Endodermal cell (in vitro differentiated cells): ENCODE measurements at regions not wholly inside any gene's neighbourhood (a gene's known extent, or its start where the extent isn't known, plus 50 kb on each side); places are given as distances from the start of the nearest gene placed in this dataset.

Source experiments
- DNase-seq: peaks from one replicate; pipeline ENCODE4 v3.0.0-alpha.2; 2017
- H3K27ac ChIP-seq: 2 replicates; pipeline ENCODE4 v1.5.1; 2013; ENCODE audit warnings: mild to moderate bottlenecking, low read depth, low read length, moderate library complexity
- H3K27me3 ChIP-seq: 2 replicates; pipeline ENCODE4 v1.6.1; 2013; ENCODE audit warnings: mild to moderate bottlenecking, low read length, moderate library complexity; ENCODE audit not compliant: insufficient read depth, control insufficient read depth, poor library complexity, severe bottlenecking
- H3K36me3 ChIP-seq: 2 replicates; pipeline ENCODE4 v1.7.0; 2013; ENCODE audit warnings: mild to moderate bottlenecking, low read length, moderate library complexity; ENCODE audit not compliant: control insufficient read depth, insufficient read depth
- H3K4me1 ChIP-seq: one replicate; pipeline ENCODE4 v1.7.0; 2013; ENCODE audit warnings: low read length; ENCODE audit not compliant: control insufficient read depth, insufficient read depth
- H3K4me3 ChIP-seq: 2 replicates; pipeline ENCODE4 v1.5.1; 2013; ENCODE audit warnings: mild to moderate bottlenecking, low read length, moderate library complexity
- H3K9ac ChIP-seq: 2 replicates; pipeline ENCODE4 v1.6.1; 2013; ENCODE audit warnings: mild to moderate bottlenecking, low read length, moderate library complexity; ENCODE audit not compliant: poor library complexity, severe bottlenecking; ENCODE audit errors: extremely low read depth
- H3K9me3 ChIP-seq: 2 replicates; pipeline ENCODE4 v1.6.1; 2013; ENCODE audit warnings: mild to moderate bottlenecking, low read length, moderate library complexity; ENCODE audit not compliant: control insufficient read depth
- H3K27ac Mint-ChIP-seq: 2 replicates; pipeline ENCODE4 v1.8.0; 2020; ENCODE audit warnings: mixed read lengths
- H3K27me3 Mint-ChIP-seq: 2 replicates; pipeline ENCODE4 v1.8.0; 2021; ENCODE audit warnings: mild to moderate bottlenecking, mixed read lengths; ENCODE audit not compliant: insufficient read depth
- H3K36me3 Mint-ChIP-seq: 2 replicates; pipeline ENCODE4 v1.8.0; 2020; ENCODE audit warnings: low read depth, mixed read lengths
- H3K4me1 Mint-ChIP-seq: 2 replicates; pipeline ENCODE4 v1.8.0; 2020; ENCODE audit warnings: mixed read lengths
- H3K4me3 Mint-ChIP-seq: 2 replicates; pipeline ENCODE4 v1.8.0; 2020; ENCODE audit warnings: mild to moderate bottlenecking, moderate library complexity, mixed read lengths
- H3K9me3 Mint-ChIP-seq: 2 replicates; pipeline ENCODE4 v1.8.0; 2020; ENCODE audit warnings: mild to moderate bottlenecking, mixed read lengths
- WGBS, 2 experiments: methylation state at CpG; one replicate each; pipeline versions ENCODE4 v1.1.5 to v1.1.7; 2013; ENCODE audit warnings: missing lambda C conversion rate in 2 of 2, mixed read lengths in 1 of 2; ENCODE audit not compliant: insufficient coverage in 1 of 2, insufficient read length in 1 of 2; 5-methylcytosine and 5-hydroxymethylcytosine counted together
- TF ChIP-seq, protein P1 (sequence below): fragments of 200-600 bp; sonication (generic); conservative IDR thresholded peaks from 2 replicates; pipeline ENCODE4 v1.5.0; 2021; ENCODE audit warnings: antibody characterized with exemption, mild to moderate bottlenecking

DNA sequence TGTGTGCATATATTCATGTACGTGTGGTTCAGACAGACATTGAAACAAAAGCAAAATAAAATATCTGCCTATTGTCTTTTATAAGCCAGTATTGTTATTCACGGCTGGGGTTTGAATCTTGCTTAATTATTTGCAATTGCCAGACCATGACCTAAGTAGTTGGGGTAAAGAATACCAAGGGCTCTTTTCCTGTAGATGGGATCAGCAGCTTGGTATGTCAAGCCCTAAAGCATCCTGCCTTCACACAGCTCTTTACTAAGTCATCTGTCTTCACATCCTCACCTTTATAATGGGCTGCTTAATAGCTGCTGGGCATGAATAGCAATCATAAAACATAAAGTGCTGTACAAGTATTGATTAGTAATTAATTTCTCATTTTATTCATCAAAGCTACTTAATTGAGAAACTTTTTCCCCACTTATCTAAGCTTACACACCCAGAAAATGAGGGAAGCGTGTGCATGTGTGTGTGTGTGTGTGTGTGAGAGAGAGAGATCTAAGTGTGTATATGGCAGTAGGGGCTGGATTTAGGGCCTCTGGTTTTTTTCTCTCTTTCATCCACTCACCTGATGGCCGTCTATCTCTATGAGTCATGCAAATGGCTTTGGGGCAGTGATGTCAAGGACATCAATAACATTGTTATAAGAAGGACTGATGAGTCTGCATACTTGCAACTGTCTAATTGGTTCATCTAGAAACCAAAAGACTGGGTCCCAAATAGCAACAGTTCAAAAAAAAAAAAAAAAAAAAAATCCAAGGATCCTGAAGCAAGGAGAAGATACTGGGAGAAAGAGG lies 244.1 kb upstream of the TNP1 start:
- Mint-ChIP-seq H3K36me3 (no peaks in the 10 kb centered on the region), H3K27me3 (no peaks in the 10 kb centered on the region), H3K27ac (no peak overlapping the region), H3K9me3 (no peaks in the 10 kb centered on the region), H3K4me1 (peaks cover 6% of the 10 kb centered on the region), H3K4me3 (no peak overlapping the region)
- Histone ChIP-seq H3K4me1 (no peaks in the 10 kb centered on the region), H3K9ac (no peak overlapping the region), H3K4me3 (no peak overlapping the region), H3K36me3 (no peaks in the 10 kb centered on the region), H3K9me3 (no peaks in the 10 kb centered on the region), H3K27ac (no peak overlapping the region), H3K27me3 (no peaks in the 10 kb centered on the region)
- WGBS, 2 experiments = 89 to 94% methylated on average over 1 to 3 of the region's 4 CpGs
- DNase-seq = no peak
- TF ChIP-seq, protein P1, sequence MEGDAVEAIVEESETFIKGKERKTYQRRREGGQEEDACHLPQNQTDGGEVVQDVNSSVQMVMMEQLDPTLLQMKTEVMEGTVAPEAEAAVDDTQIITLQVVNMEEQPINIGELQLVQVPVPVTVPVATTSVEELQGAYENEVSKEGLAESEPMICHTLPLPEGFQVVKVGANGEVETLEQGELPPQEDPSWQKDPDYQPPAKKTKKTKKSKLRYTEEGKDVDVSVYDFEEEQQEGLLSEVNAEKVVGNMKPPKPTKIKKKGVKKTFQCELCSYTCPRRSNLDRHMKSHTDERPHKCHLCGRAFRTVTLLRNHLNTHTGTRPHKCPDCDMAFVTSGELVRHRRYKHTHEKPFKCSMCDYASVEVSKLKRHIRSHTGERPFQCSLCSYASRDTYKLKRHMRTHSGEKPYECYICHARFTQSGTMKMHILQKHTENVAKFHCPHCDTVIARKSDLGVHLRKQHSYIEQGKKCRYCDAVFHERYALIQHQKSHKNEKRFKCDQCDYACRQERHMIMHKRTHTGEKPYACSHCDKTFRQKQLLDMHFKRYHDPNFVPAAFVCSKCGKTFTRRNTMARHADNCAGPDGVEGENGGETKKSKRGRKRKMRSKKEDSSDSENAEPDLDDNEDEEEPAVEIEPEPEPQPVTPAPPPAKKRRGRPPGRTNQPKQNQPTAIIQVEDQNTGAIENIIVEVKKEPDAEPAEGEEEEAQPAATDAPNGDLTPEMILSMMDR = no peak

DNA sequence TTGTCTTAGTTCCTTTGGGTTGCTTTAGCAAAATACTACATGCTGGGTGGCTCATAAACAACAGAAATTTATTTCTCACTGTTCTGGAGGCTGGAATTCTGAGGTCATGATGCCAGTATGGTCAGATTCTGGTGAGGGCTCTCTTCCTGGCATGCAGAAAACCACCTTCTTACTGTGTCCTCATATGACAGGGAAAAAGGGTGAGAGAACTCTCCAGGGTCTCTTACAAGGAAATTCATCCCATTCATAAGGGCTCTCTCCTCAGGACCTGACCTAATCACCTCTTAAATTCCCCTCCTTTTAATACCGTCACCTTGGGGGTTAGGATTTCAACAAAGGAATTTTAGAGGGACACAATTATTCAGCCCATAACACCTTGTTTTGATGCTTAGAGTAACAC lies 243.1 kb upstream of the TNP1 start:
- no peak for DNase-seq
- no peak overlapping the region for H3K9ac ChIP-seq
- H3K27ac ChIP-seq = no peak overlapping the region
- Mint-ChIP-seq H3K27me3 (no peaks in the 10 kb centered on the region), H3K36me3 (no peaks in the 10 kb centered on the region), H3K4me3 (no peak overlapping the region), H3K27ac (no peak overlapping the region), H3K4me1 (peaks cover 2% of the 10 kb centered on the region), H3K9me3 (no peaks in the 10 kb centered on the region)
- TF ChIP-seq, protein P1 = no peak
- H3K4me1 ChIP-seq = no peaks in the 10 kb centered on the region
- H3K27me3 ChIP-seq = no peaks in the 10 kb centered on the region
- no peak overlapping the region for H3K4me3 ChIP-seq
- WGBS, 2 experiments = 86 to 92% methylated on average over 1 of the region's 1 CpG
- no peaks in the 10 kb centered on the region for H3K36me3 ChIP-seq
- no peaks in the 10 kb centered on the region for H3K9me3 ChIP-seq

DNA sequence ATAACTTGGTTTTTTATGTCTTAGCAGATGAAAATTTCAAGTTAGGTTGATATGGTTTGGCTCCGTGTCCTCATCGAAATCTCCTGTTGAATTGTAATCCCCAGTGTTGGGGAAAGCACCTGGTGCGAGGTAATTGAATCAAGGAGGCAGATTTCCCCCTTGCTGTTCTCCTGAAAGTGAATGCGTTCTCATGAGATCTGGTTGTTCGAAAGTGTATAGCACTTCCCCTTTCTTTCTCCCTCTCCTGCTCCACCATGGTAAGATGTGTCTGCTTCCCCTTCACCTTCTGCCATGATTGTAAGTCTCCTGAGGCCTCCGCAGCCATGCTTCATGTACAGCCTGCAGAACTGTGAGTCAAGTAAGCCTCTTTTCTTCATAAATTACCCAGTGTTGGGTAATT lies 242.1 kb upstream of the TNP1 start:
- DNase-seq = no peak
- Histone ChIP-seq H3K27ac (no peak overlapping the region), H3K4me3 (no peak overlapping the region), H3K27me3 (no peaks in the 10 kb centered on the region), H3K9me3 (no peaks in the 10 kb centered on the region), H3K9ac (no peak overlapping the region), H3K36me3 (no peaks in the 10 kb centered on the region), H3K4me1 (no peaks in the 10 kb centered on the region)
- H3K36me3 Mint-ChIP-seq = no peaks in the 10 kb centered on the region
- peaks cover 2% of the 10 kb centered on the region for H3K4me1 Mint-ChIP-seq
- no peak overlapping the region for H3K4me3 Mint-ChIP-seq
- 88 to 98% methylated on average over 4 to 6 of the region's 6 CpGs for WGBS, 2 experiments
- TF ChIP-seq, protein P1 = no peak
- H3K27me3 Mint-ChIP-seq = peaks cover 1% of the 10 kb centered on the region
- H3K9me3 Mint-ChIP-seq = no peaks in the 10 kb centered on the region
- no peak overlapping the region for H3K27ac Mint-ChIP-seq
